GM19324 (cell line): ENCODE measurements at regions not wholly inside any gene's neighbourhood (a gene's known extent, or its start where the extent isn't known, plus 50 kb on each side); places are given as distances from the start of the nearest gene placed in this dataset.
"Not testable (repeated sequence)": the region's sequence is repeated elsewhere in the genome, so short reads cannot be mapped to it uniquely, and the experiment has no call there.

Source experiments
- ATAC-seq: cut with Tn5 transposase; IDR thresholded peaks from one replicate; pipeline ENCODE4 v1.9.1; 2021; ENCODE audit warnings: mild to moderate bottlenecking, moderate library complexity; ENCODE audit not compliant: unreplicated experiment, low FRiP score

DNA sequence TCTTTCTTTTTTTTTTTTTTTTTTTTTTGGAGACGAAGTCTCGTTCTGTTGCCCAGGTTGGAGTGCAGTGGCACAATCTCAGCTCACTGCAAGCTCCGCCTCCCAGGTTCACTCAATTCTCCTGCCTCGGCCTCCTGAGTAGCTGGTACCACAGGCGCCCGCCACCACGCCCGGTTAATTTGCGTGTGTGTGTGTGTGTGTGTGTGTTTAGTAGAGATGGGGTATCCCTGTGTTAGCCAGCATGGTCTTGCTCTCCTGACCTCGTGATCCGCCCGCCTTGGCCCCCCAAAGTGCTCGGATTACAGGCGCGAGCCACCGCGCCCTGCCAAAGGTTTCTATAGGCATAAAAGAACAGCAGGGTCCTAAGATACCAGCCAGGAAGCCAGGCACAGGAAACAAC, 261.0 kb upstream of the CCDC54 start:
- no peak for ATAC-seq

DNA sequence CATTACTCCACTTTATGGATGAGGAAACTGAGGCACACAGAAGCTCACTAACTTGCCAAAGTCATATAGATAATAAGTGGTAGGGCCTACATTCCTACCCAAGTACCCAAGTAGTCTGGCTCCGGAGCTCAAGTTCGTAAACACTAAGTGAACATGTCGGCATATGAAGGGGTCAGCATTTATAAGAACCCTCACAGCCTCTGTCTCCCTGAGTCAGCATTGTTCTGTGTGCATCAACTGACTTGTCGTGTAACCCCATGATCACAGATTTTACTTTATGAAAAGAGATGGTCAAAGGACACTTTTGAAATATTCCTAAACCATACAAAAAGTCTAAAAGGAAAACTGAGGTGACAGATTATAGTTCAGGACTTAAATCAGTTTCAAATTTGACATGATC, 260.1 kb upstream of the CCDC54 start:
- no peak for ATAC-seq

DNA sequence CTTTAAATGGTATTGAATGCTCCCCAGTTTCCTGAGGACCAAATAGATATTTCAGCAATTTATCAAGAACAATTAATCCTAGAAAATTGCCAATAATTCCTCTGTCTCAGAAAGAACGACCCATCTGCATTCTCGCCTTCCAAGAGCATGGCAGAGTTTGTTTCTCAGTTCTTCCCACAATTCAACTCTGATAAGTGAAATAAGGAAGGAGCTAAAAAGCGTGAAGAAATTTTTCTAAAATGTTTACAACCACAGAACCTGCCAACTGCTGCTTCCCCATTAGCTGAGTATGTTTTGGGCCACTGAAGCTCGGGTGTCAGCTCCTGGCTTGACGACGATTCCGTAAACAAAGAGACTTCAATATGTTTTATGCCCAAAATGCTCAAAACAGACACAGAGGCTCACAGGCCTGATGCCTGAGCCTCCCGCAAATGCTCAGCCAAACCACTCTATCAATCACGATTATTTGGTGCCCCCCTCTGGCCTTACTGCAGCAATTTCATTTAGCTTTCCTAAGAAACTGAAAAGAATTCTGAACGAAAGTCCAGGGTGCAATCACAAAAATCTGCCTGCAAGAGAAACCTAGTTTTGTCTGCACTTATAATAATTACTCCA, 259.2 kb upstream of the CCDC54 start:
- no peak for ATAC-seq

DNA sequence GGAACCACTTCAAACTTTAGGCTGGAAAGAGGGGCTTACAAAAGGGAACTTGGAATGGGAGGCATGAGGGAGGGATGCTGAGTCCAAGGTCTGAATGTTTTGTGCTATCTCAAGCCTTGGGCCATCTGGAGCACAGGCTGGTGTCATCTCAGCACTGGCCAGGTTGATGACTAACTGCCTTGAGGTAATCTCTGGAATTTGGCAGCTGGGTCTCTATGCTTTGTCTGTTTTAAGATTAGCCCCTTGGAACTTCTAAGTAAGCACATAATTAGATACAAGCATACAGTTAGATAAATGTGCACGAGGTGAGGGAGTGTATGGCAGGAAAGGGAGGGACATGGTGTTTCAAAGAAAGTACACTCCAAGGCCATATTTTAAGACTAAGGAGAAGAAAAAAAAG, 252.4 kb upstream of the CCDC54 start:
- no peak for ATAC-seq

DNA sequence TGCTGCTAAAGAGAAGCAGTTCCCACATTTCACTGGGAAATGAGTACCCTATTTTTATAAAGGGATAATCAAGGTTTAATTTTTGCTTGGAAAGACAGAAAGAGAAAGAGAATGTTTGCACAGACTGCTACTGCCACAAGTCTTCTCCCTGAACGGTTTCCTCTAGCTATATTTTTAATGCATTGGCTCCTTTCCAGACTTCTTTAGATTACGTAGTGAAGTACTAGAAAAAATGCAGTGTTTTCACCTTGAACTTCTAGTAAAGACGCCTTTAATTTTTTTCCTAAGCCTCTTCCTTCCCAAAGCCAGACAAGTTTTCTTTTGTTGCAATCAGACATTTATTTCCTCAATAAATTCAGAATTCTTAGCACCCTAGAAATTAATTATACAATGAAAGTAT, 248.3 kb upstream of the CCDC54 start:
- ATAC-seq: no peak

DNA sequence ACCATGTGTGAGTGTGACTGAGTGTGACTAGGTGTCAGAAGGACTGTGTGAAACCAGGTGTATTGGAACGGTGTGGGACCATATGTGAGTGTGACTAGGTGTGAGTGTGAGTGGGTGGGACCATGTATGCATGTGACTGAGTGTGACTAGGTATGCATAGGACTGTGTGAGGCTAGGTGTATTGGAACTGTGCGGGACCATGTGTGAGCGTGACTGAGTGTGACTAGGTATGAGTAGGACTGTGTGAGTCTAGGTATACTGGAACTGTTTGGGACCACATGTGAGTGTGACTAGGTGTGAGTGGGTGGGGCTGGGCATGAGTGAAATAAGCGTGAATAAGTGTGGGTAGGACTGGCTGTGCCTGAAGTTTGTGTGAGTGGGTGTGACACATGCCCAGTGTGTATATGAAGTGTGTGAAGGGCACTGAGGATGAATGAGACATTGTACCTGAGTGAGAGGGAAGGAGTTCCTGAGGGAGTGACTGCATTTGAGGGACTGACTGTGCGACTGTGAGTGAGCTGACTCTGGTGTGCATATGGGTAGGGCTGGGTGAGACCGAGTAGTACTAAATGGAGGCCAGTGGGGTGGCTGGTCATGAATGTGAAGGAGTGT, 247.0 kb upstream of the CCDC54 start:
- no peak for ATAC-seq

DNA sequence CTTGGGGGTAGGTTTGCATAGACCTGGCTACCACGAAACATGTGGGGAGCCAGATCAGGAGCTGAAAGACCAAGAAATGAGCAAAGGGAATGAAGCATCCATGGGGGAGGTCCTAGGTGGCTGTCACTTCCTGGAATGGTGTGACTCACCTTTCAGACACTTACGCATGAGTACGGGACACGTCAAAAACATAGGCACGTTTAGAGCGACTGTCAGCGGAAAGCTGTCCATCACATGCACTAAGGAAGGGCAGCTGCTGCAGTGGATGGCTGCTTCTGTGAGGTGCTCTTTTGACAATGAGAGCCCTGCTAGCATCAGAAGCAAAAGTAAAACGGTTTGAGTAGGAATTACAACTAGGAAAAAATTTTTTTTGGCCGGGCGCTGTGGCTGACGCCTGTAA, 244.6 kb upstream of the CCDC54 start:
- ATAC-seq: no peak

DNA sequence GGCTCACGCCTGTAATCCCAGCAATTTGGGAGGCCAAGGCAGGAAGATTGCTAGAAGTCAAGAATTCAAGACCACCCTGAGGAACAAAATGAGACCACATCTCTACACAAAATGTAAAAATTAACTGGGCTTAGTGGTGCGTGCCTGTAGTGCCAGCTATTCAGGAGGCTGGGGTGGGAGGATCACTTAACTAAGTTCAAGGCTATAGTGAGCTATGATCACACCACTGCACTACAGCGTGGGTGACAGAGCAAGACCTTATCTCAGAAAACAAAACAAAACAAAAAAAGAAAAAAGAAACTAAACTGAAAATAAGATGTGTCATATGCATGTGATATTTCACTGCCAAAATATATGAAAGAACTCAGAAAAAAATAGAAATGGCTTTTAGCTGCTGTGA, 243.3 kb upstream of the CCDC54 start:
- no peak for ATAC-seq

DNA sequence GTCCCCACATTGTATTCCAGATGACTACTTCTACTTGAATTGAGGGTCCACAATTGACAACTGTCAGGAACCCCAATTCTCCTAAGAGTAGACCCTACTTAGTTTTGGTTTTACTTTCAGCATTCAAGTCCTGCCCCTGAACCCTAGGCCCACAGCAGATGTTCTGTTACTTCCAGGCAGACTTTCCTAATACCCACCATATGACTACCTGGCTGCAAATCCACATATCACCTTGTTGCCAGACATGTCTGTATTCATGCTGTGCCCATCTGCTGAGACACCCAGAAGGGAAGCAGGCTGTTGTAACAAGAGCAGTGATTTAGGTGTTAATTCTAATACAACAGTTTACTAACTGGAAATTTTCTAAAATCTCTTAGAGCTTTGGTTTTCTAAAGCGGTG, 235.1 kb upstream of the CCDC54 start:
- no peak for ATAC-seq

DNA sequence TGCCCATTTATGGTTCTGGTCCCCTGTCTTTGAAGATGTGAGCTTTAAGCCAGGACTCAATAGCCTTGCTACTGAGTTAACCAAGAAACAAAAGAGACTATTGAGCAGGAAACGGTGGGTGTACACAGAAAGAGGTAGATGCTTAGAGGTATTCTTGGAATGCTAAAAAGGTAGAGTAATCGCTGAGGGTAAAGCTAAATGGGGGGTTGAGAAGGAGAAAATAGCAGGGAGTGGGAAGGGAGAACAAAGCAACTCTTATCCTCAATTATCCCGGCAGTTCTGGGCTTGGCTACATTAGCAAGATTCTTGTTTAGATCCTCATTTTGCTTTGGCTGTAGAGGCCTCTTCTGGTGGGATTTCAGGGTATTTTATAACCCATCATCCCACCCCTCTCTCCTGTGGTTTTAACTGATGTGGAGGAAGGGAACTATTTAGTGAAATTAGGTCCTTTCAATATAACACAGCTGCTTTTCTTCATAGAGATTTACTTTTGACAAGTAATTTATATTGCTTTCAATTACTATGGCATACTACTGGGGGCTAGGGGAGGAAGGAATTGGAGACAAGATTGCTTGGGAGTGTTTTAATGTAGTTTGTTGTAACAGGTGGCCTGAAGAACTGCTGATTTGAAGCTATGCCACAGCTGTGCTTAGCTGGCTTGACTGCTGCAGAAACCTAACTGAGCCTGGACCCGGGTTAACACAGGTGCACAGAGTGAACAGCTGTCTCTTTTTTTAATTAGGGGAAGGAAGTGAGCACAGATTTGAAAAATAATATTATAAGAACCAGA, 234.3 kb upstream of the CCDC54 start:
- ATAC-seq: no peak

DNA sequence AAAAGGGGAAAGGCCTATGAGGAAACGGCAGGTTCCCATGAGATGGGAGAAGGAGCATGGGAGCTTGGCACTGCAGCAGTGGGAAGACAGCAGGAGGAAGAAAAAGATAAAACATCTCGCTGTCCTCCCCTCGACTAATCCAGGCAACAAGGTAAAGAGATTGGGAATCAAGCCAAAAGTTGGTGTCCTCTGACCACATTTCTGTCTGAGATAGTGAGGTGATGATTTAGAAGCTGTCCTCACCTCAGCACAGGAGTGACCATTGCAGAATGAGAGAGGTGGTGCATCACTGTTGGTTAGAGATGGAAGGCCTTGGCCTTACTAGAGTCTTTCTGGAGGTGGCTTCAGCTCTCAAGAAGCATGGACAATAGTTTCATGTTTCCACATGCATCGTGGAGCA, 226.6 kb upstream of the CCDC54 start:
- ATAC-seq: no peak

DNA sequence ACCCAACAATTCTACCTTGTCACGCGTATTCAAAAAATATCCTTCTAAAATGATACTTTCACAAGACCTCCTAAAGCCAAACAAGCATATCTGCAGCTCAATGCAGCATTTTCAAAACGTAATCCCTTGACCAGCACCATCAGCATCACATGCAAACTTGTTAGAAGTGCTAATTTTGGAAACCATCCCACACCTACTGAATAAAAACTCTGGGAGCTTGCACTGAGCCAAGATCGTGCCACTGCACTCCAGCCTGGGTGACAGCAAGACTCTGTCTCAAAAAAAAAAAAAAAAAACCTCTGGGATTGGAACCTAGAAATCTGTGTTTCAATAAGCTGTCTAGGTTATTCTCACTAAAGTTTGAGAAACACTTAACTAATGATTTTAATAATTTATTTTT, 223.3 kb upstream of the CCDC54 start:
- no peak for ATAC-seq

DNA sequence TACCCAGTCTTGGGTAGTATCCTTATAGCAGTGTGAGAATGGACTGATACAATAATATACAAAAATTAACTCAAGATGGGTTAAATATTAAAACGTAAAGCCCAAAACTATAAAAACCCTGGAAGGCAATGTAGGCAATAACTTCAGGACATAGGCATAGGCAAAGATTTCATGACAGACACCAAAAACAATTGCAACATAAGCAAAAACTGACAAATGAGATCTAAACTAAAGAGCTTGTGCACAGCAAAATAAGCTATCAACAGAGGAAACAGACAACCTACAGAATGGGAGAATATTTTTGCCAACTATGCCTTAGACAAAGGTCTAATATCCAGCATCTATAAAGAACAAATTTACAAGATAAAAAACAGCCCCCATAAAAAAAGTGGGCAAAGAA, 204.8 kb upstream of the CCDC54 start:
- ATAC-seq: no peak

DNA sequence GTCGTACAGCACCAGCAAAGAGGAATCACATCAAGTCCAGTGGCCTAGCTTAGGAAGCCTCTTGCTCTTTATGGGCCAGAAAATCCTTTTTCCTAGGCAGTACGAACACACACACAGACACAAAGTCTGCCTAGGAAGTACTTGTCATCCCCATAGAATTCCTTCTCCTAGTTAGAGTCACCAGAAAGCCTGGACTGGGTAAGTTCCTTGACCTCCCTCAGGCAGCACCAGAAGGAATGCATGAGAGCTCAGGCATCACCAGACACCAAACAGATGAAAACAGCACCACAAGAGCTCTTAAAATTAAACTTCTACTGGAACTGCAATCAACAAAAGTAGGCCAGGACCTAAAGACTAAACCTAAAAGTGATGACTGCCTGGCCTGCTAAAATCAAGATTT, 192.9 kb upstream of the CCDC54 start:
- no peak for ATAC-seq

DNA sequence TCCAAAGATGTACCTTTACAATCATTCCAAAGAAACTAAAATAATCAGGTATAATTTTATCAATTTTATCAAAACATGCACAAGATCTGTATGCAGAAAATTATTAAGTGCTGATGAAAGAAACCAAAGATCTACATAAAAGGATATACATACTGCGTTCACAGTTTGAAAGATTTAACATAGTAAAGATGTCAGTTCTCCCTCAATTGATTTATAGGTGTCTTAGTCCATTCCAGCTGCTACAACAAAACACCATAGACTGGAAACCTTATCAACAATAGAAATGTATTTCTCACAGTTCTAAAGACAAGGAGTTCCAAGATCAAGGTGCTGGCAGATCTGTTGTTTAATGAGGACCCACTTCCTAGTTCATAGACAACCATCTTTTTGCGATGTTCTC, 189.0 kb upstream of the CCDC54 start:
- ATAC-seq: no peak

DNA sequence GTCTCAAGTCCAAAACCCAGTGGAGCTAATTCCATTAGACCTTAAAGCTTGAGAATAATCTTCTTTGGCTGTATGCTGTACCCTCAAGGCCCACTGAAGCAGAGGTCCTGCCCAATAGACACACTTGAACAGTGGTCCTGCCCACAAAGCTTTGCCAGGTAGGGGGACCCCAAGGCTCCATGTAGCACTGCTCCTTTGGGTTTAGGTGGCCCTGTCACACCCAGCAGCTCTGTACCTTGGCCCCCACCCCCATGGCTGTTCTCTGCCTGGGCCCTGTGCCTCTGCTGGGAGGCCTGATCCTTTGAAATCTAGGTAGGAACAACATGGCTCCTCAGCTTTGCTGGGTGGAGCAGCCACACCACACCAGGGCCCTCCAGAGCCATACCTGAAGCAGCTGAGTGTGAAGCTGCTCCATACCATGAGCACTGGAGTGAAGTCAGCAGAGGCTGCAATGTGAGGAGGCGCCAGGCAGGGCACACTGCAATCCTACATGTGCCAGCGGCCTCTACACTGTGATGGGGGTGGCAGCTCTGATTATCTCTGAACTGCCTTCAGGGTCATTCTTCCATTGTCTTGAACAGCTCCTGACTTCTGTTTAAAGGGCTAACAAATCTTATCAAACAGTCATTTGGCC, 188.0 kb upstream of the CCDC54 start:
- ATAC-seq: no peak

DNA sequence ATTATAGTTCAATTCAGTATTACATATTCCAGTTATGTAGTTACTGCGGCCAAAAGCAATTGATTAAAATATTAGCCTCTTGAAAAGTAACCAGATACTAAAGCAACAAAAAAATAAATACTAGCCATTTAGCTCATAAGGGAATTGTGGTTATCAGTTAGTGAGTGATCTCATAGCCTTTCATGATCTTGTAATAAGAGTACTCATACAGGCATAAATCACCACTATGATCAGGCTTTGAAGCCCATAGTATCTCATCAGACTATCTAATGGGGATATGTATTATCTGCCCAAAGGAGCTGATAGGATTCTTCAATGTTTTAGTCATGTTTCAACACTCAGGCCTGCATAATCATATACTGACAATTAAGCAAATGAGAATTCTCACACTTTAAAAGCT, 184.1 kb upstream of the CCDC54 start:
- ATAC-seq: no peak

DNA sequence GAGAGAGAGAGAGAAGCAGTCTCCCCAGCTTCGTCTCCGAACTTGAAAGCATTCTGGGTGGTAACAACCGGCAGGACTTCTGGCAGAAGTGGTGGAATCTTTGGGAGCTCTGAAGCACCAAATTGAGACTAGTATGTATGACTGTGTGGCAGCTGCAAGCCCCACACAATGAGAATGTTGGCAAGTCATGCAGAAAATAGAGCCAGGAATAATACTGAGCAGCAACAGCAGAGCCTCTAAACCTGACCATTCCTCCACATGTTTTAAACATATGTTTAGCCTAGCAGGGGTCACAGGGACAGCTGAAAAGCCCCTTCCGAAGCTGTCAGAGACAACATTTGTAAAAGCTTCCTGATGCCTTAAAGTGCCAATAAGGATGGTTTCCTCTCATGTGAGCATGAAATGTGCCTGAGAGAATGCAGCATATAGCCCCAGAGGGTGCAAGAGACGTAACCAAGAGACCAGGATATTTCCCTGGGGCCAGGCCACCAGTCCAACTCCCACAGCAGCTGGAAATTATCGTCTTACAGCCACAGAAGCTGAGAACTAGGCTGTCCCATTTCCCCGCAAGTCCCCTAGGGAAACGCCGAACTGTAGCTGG, 178.6 kb upstream of the CCDC54 start:
- ATAC-seq: no peak

DNA sequence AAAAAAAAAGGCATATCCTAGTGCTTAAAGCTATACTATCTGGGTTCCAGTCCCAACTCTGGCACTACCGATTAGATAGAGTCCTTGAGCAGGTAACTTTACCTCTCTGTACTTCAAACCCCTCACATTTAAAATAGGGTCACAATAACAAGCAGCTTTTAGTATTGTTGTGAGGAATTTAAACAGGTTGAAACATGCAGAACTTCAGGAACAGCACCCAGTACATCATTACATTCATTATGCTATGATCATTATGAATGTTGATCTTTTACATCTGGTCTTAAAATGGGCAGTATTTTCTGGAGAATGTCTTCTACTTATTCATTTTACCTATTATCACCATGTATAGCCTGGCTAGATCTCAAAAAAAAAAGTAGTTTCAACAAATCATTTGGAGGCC, 176.1 kb upstream of the CCDC54 start:
- no peak for ATAC-seq

DNA sequence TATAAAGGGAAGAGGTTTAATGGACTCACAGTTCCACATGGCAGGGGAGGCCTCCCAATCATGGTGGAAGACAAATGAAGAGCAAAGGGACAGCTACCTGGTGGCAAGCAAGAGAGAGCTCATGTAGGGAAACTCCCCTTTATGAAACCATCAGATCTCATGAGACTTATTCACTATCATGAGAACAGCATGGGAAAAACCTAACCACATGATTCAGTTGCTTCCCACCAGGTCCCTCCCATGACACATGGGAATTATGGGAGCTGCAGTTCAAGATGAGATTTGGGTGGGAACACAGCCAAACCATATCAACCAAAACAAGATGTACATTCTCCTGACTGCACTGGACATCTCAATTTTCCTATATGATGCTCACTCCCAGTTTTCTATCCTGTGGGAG, 174.4 kb upstream of the CCDC54 start:
- ATAC-seq: not testable (repeated sequence)

DNA sequence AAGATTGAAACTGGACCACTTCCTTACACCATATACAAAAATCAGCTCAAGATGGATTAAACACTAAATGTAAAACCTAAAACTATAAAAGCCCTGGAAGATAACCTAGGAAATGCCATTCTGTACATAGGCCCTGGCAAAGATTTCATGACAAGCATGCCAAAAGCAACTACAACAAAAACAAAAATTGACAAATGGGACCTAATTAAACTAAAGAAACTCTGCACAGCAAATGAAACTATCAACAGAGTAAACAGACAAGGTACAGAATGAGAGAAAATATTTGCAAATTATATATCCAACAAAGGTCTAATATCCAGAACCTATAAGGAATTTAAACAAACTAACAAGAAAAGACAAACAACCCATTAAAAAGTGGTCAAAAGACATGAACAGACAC, 173.1 kb upstream of the CCDC54 start:
- no peak for ATAC-seq
